MCF 10A (cell line): ENCODE measurements at regions not wholly inside any gene's neighbourhood (a gene's known extent, or its start where the extent isn't known, plus 50 kb on each side); places are given as distances from the start of the nearest gene placed in this dataset.

Source experiments
- BruUV-seq: library from RNA; stranded (reverse); fragments of 400-500 nt; replicated peaks from 2 replicates; lab custom pipeline; 2021; lab: Mats Ljungman, UMichigan
- CTCF ChIA-PET: fragments of 300-600 bp; sonication (Branson Sonifier 250); formaldehyde crosslinking; extraction: SDS; loops from one replicate; lab custom pipeline; 2021; ENCODE audit warnings: antibody characterized with exemption, inconsistent platforms; lab: Yijun Ruan, JAX
- POLR2A ChIA-PET: fragments of 300-600, 350-650 bp; sonication (Branson Sonifier 250); formaldehyde crosslinking; extraction: SDS; loops from one replicate; lab custom pipeline; 2020; ENCODE audit warnings: antibody characterized with exemption, inconsistent platforms; lab: Yijun Ruan, JAX
- DNase-seq: peaks from one replicate; pipeline ENCODE4 v3.0.0-alpha.2; 2018; ENCODE audit not compliant: unreplicated experiment
- H3K27ac Mint-ChIP-seq: one replicate; pipeline ENCODE4 v1.8.0; 2022; ENCODE audit warnings: mild to moderate bottlenecking, low read depth, mixed read lengths; ENCODE audit not compliant: unreplicated experiment
- H3K27me3 Mint-ChIP-seq: one replicate; pipeline ENCODE4 v1.8.0; 2022; ENCODE audit warnings: mixed read lengths; ENCODE audit not compliant: insufficient read depth, unreplicated experiment
- H3K36me3 Mint-ChIP-seq: one replicate; pipeline ENCODE4 v1.8.0; 2022; ENCODE audit warnings: mild to moderate bottlenecking, moderate library complexity, mixed read lengths; ENCODE audit not compliant: insufficient read depth, unreplicated experiment
- H3K4me1 Mint-ChIP-seq: one replicate; pipeline ENCODE4 v1.8.0; 2022; ENCODE audit warnings: mixed read lengths; ENCODE audit not compliant: insufficient read depth, unreplicated experiment
- H3K4me3 Mint-ChIP-seq: one replicate; pipeline ENCODE4 v1.8.0; 2022; ENCODE audit warnings: mild to moderate bottlenecking, moderate library complexity, mixed read lengths; ENCODE audit not compliant: unreplicated experiment
- H3K9me3 Mint-ChIP-seq: one replicate; pipeline ENCODE4 v1.8.0; 2022; ENCODE audit warnings: mixed read lengths; ENCODE audit not compliant: unreplicated experiment
- CTCF ChIP-seq: fragments of 200-600 bp; IDR thresholded peaks from one replicate; pipeline ENCODE4 v1.8.0; 2022; ENCODE audit warnings: antibody characterized with exemption, mild to moderate bottlenecking; ENCODE audit not compliant: unreplicated experiment
- intact Hi-C: fragments of 100-400 bp; cut with micrococcal nuclease; formaldehyde crosslinking; loops from 2 replicates; pipeline ENCODE4 v1.14.1; 2022

GRCh38 chr12:28108599-28108998 is 81.7 kb upstream of the CCDC91 start:
- H3K27ac Mint-ChIP-seq, result no peak overlapping the region
- TF ChIP-seq CTCF, result no peak
- DNase-seq, result no peak
- no peaks in the 10 kb centered on the region for H3K27me3 Mint-ChIP-seq
- peaks cover 5% of the 10 kb centered on the region for H3K4me1 Mint-ChIP-seq
- intact Hi-C loops, result no loop called here
- no peaks in the 10 kb centered on the region for H3K36me3 Mint-ChIP-seq
- POLR2A ChIA-PET, result interaction anchor here (0.7 kb wide), 1 partner anchor 13 kb away, joined by 4 read pairs; no protein-coding TSS in a partner anchor
- CTCF ChIA-PET, result no interaction called here
- H3K9me3 Mint-ChIP-seq, result peaks cover 6% of the 10 kb centered on the region
- no peak overlapping the region for H3K4me3 Mint-ChIP-seq
- BruUV-seq, result no TSS peak

GRCh38 chr12:28110329-28110728 is 79.9 kb upstream of the CCDC91 start:
- ChIA-PET POLR2A (interaction anchor here (0.6 kb wide), 1 partner anchor 37 kb away, joined by 3 read pairs; no protein-coding TSS in a partner anchor), CTCF (interaction anchor here (1.0 kb wide), 1 partner anchor 81 kb away, joined by 4 read pairs; no protein-coding TSS in a partner anchor)
- DNase-seq, result no peak
- no peak for TF ChIP-seq CTCF
- intact Hi-C loops, result no loop called here
- no peaks in the 10 kb centered on the region for H3K36me3 Mint-ChIP-seq
- no TSS peak for BruUV-seq
- peaks cover 11% of the 10 kb centered on the region for H3K4me1 Mint-ChIP-seq
- no peaks in the 10 kb centered on the region for H3K27me3 Mint-ChIP-seq
- H3K27ac Mint-ChIP-seq, result no peak overlapping the region
- H3K9me3 Mint-ChIP-seq, result peaks cover 6% of the 10 kb centered on the region
- H3K4me3 Mint-ChIP-seq, result no peak overlapping the region

- POLR2A ChIA-PET, result no interaction called here
- intact Hi-C loops, result no loop called here
- Mint-ChIP-seq H3K4me3 (no peak overlapping the region), H3K27me3 (no peaks in the 10 kb centered on the region), H3K9me3 (peaks cover 6% of the 10 kb centered on the region), H3K27ac (peak overlapping the region; percentile 4), H3K4me1 (peaks cover 6% of the 10 kb centered on the region), H3K36me3 (no peaks in the 10 kb centered on the region)
- CTCF ChIA-PET, result no interaction called here
- BruUV-seq, result no TSS peak
- DNase-seq, result peak; percentile 42
- no peak for TF ChIP-seq CTCF
These were observed 75.8 kb upstream of the CCDC91 start for GRCh38 chr12:28114488-28114887.

GRCh38 chr12:28121433-28121832 is 68.8 kb upstream of the CCDC91 start:
- DNase-seq, result no peak
- no peak overlapping the region for H3K27ac Mint-ChIP-seq
- intact Hi-C loops, result no loop called here
- ChIA-PET CTCF (no interaction called here), POLR2A (interaction anchor here (0.9 to 1.0 kb wide), 2 partner anchors 9 to 13 kb away, joined by 4 read pairs; no protein-coding TSS in a partner anchor)
- BruUV-seq, result no TSS peak
- H3K4me3 Mint-ChIP-seq, result no peak overlapping the region
- H3K36me3 Mint-ChIP-seq, result no peaks in the 10 kb centered on the region
- H3K9me3 Mint-ChIP-seq, result no peaks in the 10 kb centered on the region
- H3K27me3 Mint-ChIP-seq, result no peaks in the 10 kb centered on the region
- no peaks in the 10 kb centered on the region for H3K4me1 Mint-ChIP-seq
- no peak for TF ChIP-seq CTCF
